H1 (cell line): ENCODE measurements at regions not wholly inside any gene's neighbourhood (a gene's known extent, or its start where the extent isn't known, plus 50 kb on each side); places are given as distances from the start of the nearest gene placed in this dataset.

Experiments used
- CTCF ChIA-PET: fragments of 300-600 bp; sonication (Branson Sonifier 250); formaldehyde crosslinking; loops from one replicate; lab custom pipeline; 2021; ENCODE audit not compliant: partially characterized antibody; lab: Charles Lee
- POLR2A ChIA-PET: fragments of 300-600 bp; sonication (Branson Sonifier 250); formaldehyde crosslinking; loops from one replicate; lab custom pipeline; 2021; ENCODE audit warnings: inconsistent platforms; ENCODE audit not compliant: partially characterized antibody; lab: Charles Lee
- DNase-seq, 2 experiments: peaks; one replicate each; pipeline versions ENCODE4 v3.0.0 to v3.0.0-alpha.2; 2010 to 2022; ENCODE audit warnings: low spot score in 2 of 2, low read depth in 1 of 2, mixed read lengths in 1 of 2
- FAIRE-seq: peaks from 2 replicates; lab custom pipeline; 2011; peaks lifted over from hg19 to GRCh38; lab: Jason Lieb, UNC
- H2AFZ ChIP-seq: 2 replicates; pipeline ENCODE4 v1.8.1; 2012; ENCODE audit warnings: low read length, inconsistent platforms
- H2AK5ac ChIP-seq: 2 replicates; pipeline ENCODE4 v1.6.1; 2013; ENCODE audit warnings: low read depth, low read length
- H2BK120ac ChIP-seq: replicated peaks from 2 replicates; pipeline ENCODE3; 2013; ENCODE audit warnings: low read depth, low read length, inconsistent platforms
- H2BK12ac ChIP-seq: 2 replicates; pipeline ENCODE4 v1.6.1; 2013; ENCODE audit warnings: low read depth, low read length
- H2BK15ac ChIP-seq: 2 replicates; pipeline ENCODE4 v1.6.1; 2013; ENCODE audit warnings: low read length
- H2BK20ac ChIP-seq: 2 replicates; pipeline ENCODE4 v1.6.1; 2013; ENCODE audit warnings: low read length
- H2BK5ac ChIP-seq: 2 replicates; pipeline ENCODE4 v1.6.1; 2013; ENCODE audit warnings: low read depth, low read length
- H3K14ac ChIP-seq: 2 replicates; pipeline ENCODE4 v1.6.1; 2013; ENCODE audit warnings: inconsistent platforms; ENCODE audit not compliant: insufficient read length
- H3K18ac ChIP-seq: 2 replicates; pipeline ENCODE4 v1.6.1; 2013; ENCODE audit warnings: low read length; ENCODE audit errors: extremely low read depth
- H3K23ac ChIP-seq: 2 replicates; pipeline ENCODE4 v1.6.1; 2013; ENCODE audit warnings: inconsistent platforms; ENCODE audit not compliant: insufficient read length
- H3K23me2 ChIP-seq: 2 replicates; pipeline ENCODE4 v1.6.1; 2013; ENCODE audit warnings: low read depth, low read length
- H3K27ac ChIP-seq: 2 replicates; pipeline ENCODE4 v1.6.1; 2011; ENCODE audit warnings: low read depth, low read length, inconsistent platforms
- H3K27me3 ChIP-seq, 4 experiments: replicated peaks in 1 of 4; 1 replicate in 1 of 4; 2 replicates in 3 of 4; pipeline versions ENCODE4 v1.6.1 to v1.8.1; 2011 to 2013; ENCODE audit warnings: low read length in 3 of 4, mild to moderate bottlenecking in 3 of 4, inconsistent platforms in 2 of 4, mixed read lengths in 2 of 4, moderate library complexity in 1 of 4; ENCODE audit not compliant: control insufficient read depth in 3 of 4, insufficient read depth in 3 of 4; ENCODE audit errors: extremely low read depth in 1 of 4
- H3K36me3 ChIP-seq, 4 experiments: 2 replicates each; pipeline versions ENCODE4 v1.6.1 to v1.8.1; 2011 to 2013; ENCODE audit warnings: mild to moderate bottlenecking in 4 of 4, low read length in 3 of 4, moderate library complexity in 2 of 4, control low read depth in 1 of 4, inconsistent platforms in 1 of 4; ENCODE audit not compliant: insufficient read depth in 4 of 4, control insufficient read depth in 2 of 4
- H3K4ac ChIP-seq: replicated peaks from 2 replicates; pipeline ENCODE3; 2013; ENCODE audit warnings: low read length, low read depth, mixed read lengths, inconsistent platforms; ENCODE audit not compliant: insufficient read length
- H3K4me1 ChIP-seq, 4 experiments: replicated peaks in 1 of 4; 1 replicate in 1 of 4; 2 replicates in 3 of 4; pipeline versions ENCODE4 v1.6.1 to v1.8.1; 2011 to 2013; ENCODE audit warnings: low read length in 3 of 4, inconsistent platforms in 2 of 4, mixed read lengths in 1 of 4; ENCODE audit not compliant: insufficient read depth in 4 of 4, control insufficient read depth in 3 of 4
- H3K4me2 ChIP-seq, 2 experiments: 2 replicates each; pipeline versions ENCODE4 v1.6.1 to v1.8.1; 2011 to 2013; ENCODE audit warnings: low read depth in 2 of 2, low read length in 2 of 2, control low read depth in 1 of 2, inconsistent platforms in 1 of 2, mild to moderate bottlenecking in 1 of 2; ENCODE audit not compliant: insufficient read depth in 1 of 2
- H3K4me3 ChIP-seq, 4 experiments: fragments of 200-600, 300-600 bp in 1 of 4; sonication (generic), shearing (Covaris generic), sonication (Bioruptor Twin) in 1 of 4; 2 replicates each; pipeline versions ENCODE4 v1.5.1 to v1.8.1; 2011 to 2016; ENCODE audit warnings: low read length in 4 of 4, low read depth in 3 of 4, control low read depth in 2 of 4, inconsistent platforms in 2 of 4, mild to moderate bottlenecking in 2 of 4, mixed read lengths in 1 of 4, moderate library complexity in 1 of 4; ENCODE audit not compliant: insufficient read depth in 2 of 4; ENCODE audit errors: extremely low read depth in 1 of 4
- H3K56ac ChIP-seq: replicated peaks from 2 replicates; pipeline ENCODE3; 2013; ENCODE audit warnings: low read depth, mild to moderate bottlenecking, mixed read lengths, low read length, inconsistent platforms; ENCODE audit not compliant: insufficient read length
- H3K79me1 ChIP-seq: 2 replicates; pipeline ENCODE4 v1.6.1; 2013; ENCODE audit warnings: low read depth, low read length, control low read depth
- H3K79me2 ChIP-seq, 2 experiments: 2 replicates each; pipeline versions ENCODE4 v1.6.1 to v1.8.1; 2012 to 2013; ENCODE audit warnings: low read length in 2 of 2, mild to moderate bottlenecking in 2 of 2, inconsistent platforms in 1 of 2; ENCODE audit not compliant: insufficient read depth in 2 of 2, control insufficient read depth in 1 of 2
- H3K9ac ChIP-seq, 4 experiments: replicated peaks in 1 of 4; 1 replicate in 1 of 4; 2 replicates in 3 of 4; pipeline versions ENCODE4 v1.6.1 to v1.8.1; 2011 to 2013; ENCODE audit warnings: low read depth in 3 of 4, low read length in 3 of 4, control low read depth in 2 of 4, mild to moderate bottlenecking in 2 of 4, moderate library complexity in 2 of 4, inconsistent platforms in 1 of 4; ENCODE audit errors: extremely low read depth in 1 of 4
- H3K9me3 ChIP-seq, 2 experiments: 2 replicates each; pipeline versions ENCODE4 v1.6.1 to v1.8.1; 2012 to 2013; ENCODE audit warnings: mild to moderate bottlenecking in 2 of 2, moderate library complexity in 2 of 2, control low read depth in 1 of 2, inconsistent platforms in 1 of 2, low read depth in 1 of 2, low read length in 1 of 2, mixed read lengths in 1 of 2; ENCODE audit not compliant: insufficient read depth in 2 of 2
- H4K20me1 ChIP-seq, 2 experiments: replicated peaks in 1 of 2; 2 replicates each; pipeline versions ENCODE3 to v1.8.1; 2011 to 2013; ENCODE audit warnings: inconsistent platforms in 2 of 2, low read length in 2 of 2, mild to moderate bottlenecking in 1 of 2; ENCODE audit not compliant: insufficient read depth in 2 of 2, control insufficient read depth in 1 of 2
- H4K5ac ChIP-seq: 2 replicates; pipeline ENCODE4 v1.6.1; 2013; ENCODE audit warnings: low read length, low read depth, mixed read lengths, inconsistent platforms; ENCODE audit not compliant: insufficient read length
- H4K8ac ChIP-seq: 2 replicates; pipeline ENCODE4 v1.8.0; 2013; ENCODE audit warnings: mild to moderate bottlenecking, moderate library complexity, low read length, inconsistent platforms; ENCODE audit not compliant: insufficient read depth; ENCODE audit errors: extremely low read depth
- H4K91ac ChIP-seq: replicated peaks from 2 replicates; pipeline ENCODE3; 2013; ENCODE audit warnings: low read length, mixed read lengths, inconsistent platforms; ENCODE audit not compliant: insufficient read length
- ATF2 ChIP-seq: IDR thresholded peaks from 2 replicates; pipeline ENCODE4 v1.6.1; 2012; ENCODE audit warnings: low read length, inconsistent platforms
- CBX8 ChIP-seq: fragments of 300-800, 300-1000 bp; sonication (generic); IDR thresholded peaks from 2 replicates; pipeline ENCODE4 v1.7.1; 2016; ENCODE audit warnings: low read depth, low read length, borderline replicate concordance
- EP300 ChIP-seq, 2 experiments: IDR thresholded peaks; 1 replicate in 1 of 2; 2 replicates in 1 of 2; pipeline ENCODE4 v1.6.1; 2011 to 2012; ENCODE audit warnings: low read depth in 2 of 2, low read length in 2 of 2, mild to moderate bottlenecking in 2 of 2, borderline replicate concordance in 1 of 2, inconsistent platforms in 1 of 2, moderate library complexity in 1 of 2
- EZH2 ChIP-seq: fragments of 200-600 bp; sonication (generic); IDR thresholded peaks from 2 replicates; pipeline ENCODE4 v1.7.1; 2012; ENCODE audit warnings: low read depth, mild to moderate bottlenecking, moderate library complexity, low read length, inconsistent platforms; ENCODE audit not compliant: severe bottlenecking
- GABPA ChIP-seq: IDR thresholded peaks from 2 replicates; pipeline ENCODE4 v1.6.1; 2011; ENCODE audit warnings: mild to moderate bottlenecking, low read length, moderate library complexity, borderline replicate concordance; ENCODE audit not compliant: insufficient read depth
- JUN ChIP-seq: IDR thresholded peaks from 2 replicates; pipeline ENCODE4 v1.6.1; 2011; ENCODE audit warnings: low read depth, mild to moderate bottlenecking, improper control_type of control experiment, low read length
- KDM5A ChIP-seq: fragments of 200-600 bp; IDR thresholded peaks from 2 replicates; pipeline ENCODE4 v1.7.1; 2012; ENCODE audit warnings: mild to moderate bottlenecking, low read length, inconsistent platforms, mixed read lengths
- MAFK ChIP-seq: IDR thresholded peaks from 2 replicates; pipeline ENCODE4 v1.6.1; 2012; ENCODE audit warnings: low read depth, mild to moderate bottlenecking, improper control_type of control experiment, low read length
- NANOG ChIP-seq: IDR thresholded peaks from 2 replicates; pipeline ENCODE4 v1.6.1; 2011; ENCODE audit warnings: low read length, low read depth, mild to moderate bottlenecking, inconsistent platforms; ENCODE audit not compliant: insufficient read depth, poor library complexity, severe bottlenecking
- RBBP5 ChIP-seq: IDR thresholded peaks from 2 replicates; pipeline ENCODE4 v1.7.1; 2012; ENCODE audit warnings: low read depth, mild to moderate bottlenecking, inconsistent platforms, low read length, moderate library complexity, borderline replicate concordance
- SAP30 ChIP-seq: fragments of 300-600 bp; sonication (generic); IDR thresholded peaks from 2 replicates; pipeline ENCODE4 v1.7.1; 2012; ENCODE audit warnings: low read length, moderate library complexity, mild to moderate bottlenecking, inconsistent platforms; ENCODE audit not compliant: insufficient read depth, insufficient replicate concordance
- USF2 ChIP-seq: IDR thresholded peaks from 2 replicates; pipeline ENCODE4 v1.6.1; 2011; ENCODE audit warnings: low read length, improper control_type of control experiment

DNA sequence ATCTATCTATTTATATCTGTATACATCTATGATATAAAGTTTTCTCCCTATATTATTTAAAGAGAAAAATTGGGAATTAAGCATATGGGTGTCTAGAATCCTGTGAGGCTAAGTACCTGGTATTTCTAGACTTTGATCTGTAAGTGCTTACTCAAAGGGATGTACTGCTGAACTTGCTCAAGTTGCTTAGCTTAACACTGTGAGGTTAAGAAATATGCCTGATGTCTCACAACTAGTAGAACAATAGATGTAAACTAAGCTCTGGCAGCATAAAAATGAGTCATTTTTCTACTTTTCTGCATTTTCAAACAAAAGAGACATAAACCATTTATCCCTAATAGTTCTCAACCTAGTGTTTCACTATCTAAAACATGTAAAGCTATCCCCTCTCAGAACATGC, 744.4 kb upstream of the ANO3 start:
- H2BK20ac ChIP-seq = no peak overlapping the region
- H3K23me2 ChIP-seq = no peaks in the 10 kb centered on the region
- H3K27ac ChIP-seq = no peak overlapping the region
- no peak overlapping the region for H3K9ac ChIP-seq
- no peak overlapping the region for H3K4ac ChIP-seq
- H2BK120ac ChIP-seq = no peak overlapping the region
- H2BK5ac ChIP-seq = no peak overlapping the region
- H2BK12ac ChIP-seq = no peak overlapping the region
- H3K56ac ChIP-seq = no peak overlapping the region
- no peaks in the 10 kb centered on the region for H3K79me1 ChIP-seq
- no peaks in the 10 kb centered on the region for H3K36me3 ChIP-seq
- no peak overlapping the region for H4K5ac ChIP-seq
- no peak overlapping the region for H3K14ac ChIP-seq
- DNase-seq = no peak
- no peak overlapping the region for H2AFZ ChIP-seq
- peaks cover 0 to 1% (median 0%) of the 10 kb centered on the region in 4 experiments; a peak in 1 of 7 replicates for H3K27me3 ChIP-seq
- H3K4me2 ChIP-seq = no peak overlapping the region
- CTCF ChIA-PET = no interaction called here
- H3K4me3 ChIP-seq = no peak overlapping the region
- no peak overlapping the region for H3K18ac ChIP-seq
- no peak for FAIRE-seq
- no peaks in the 10 kb centered on the region for H3K79me2 ChIP-seq
- H3K23ac ChIP-seq = no peak overlapping the region
- peaks cover 0 to 5% (median 2%) of the 10 kb centered on the region in 4 experiments; a peak in 1 of 7 replicates for H3K4me1 ChIP-seq
- H2AK5ac ChIP-seq = no peak overlapping the region
- POLR2A ChIA-PET = no interaction called here
- H4K91ac ChIP-seq = no peak overlapping the region
- H2BK15ac ChIP-seq = no peak overlapping the region
- H3K9me3 ChIP-seq = 0 out of 4 replicates have a peak, but pooled peaks cover 0 to 3% of the 10 kb centered on the region in 2 experiments
- H4K20me1 ChIP-seq = no peaks in the 10 kb centered on the region
- H4K8ac ChIP-seq = no peak overlapping the region
- TF ChIP-seq MAFK (no peak), ATF2 (no peak), EP300 (IDR thresholded peaks at IDR 0.05; ENCODE audit: borderline replicate concordance in 1 of 2, low read depth in 2 of 2, low read length in 2 of 2) (no peak), USF2 (no peak), SAP30 (no peak), KDM5A (no peak), JUN (no peak), CBX8 (no peak), RBBP5 (no peak), EZH2 (no peak), GABPA (no peak), NANOG (no peak)
